ENCODE measurements at regions not wholly inside any gene's neighbourhood (a gene's known extent, or its start where the extent isn't known, plus 50 kb on each side); places are given as distances from the start of the nearest gene placed in this dataset.

DNA sequence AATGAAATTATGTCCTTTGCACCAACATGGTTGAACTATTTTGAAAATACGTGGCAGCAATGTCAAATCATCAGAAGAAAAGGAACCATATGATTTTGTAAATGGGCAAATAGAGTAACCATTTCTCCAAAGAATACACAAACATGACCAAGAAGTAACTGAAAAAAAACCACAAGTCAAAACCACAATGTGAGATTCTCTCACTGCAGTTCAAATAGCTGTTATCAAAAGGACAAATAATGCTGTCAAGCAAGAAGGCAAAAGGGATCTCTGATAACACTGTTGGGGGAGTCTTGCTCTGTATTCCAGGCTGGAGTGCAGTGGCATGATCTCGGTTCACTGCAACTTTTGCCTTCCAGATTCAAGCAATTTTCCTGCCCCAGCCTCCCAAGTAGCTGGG lies 170.7 kb upstream of the XIST start:
- no peak for DNase-seq (ENCODE audit: extremely low read depth, low read depth)
- TF ChIP-seq, protein P1, sequence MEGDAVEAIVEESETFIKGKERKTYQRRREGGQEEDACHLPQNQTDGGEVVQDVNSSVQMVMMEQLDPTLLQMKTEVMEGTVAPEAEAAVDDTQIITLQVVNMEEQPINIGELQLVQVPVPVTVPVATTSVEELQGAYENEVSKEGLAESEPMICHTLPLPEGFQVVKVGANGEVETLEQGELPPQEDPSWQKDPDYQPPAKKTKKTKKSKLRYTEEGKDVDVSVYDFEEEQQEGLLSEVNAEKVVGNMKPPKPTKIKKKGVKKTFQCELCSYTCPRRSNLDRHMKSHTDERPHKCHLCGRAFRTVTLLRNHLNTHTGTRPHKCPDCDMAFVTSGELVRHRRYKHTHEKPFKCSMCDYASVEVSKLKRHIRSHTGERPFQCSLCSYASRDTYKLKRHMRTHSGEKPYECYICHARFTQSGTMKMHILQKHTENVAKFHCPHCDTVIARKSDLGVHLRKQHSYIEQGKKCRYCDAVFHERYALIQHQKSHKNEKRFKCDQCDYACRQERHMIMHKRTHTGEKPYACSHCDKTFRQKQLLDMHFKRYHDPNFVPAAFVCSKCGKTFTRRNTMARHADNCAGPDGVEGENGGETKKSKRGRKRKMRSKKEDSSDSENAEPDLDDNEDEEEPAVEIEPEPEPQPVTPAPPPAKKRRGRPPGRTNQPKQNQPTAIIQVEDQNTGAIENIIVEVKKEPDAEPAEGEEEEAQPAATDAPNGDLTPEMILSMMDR (IDR thresholded peaks at IDR 0.05; ENCODE audit: low read depth, low read length), result no peak

DNA sequence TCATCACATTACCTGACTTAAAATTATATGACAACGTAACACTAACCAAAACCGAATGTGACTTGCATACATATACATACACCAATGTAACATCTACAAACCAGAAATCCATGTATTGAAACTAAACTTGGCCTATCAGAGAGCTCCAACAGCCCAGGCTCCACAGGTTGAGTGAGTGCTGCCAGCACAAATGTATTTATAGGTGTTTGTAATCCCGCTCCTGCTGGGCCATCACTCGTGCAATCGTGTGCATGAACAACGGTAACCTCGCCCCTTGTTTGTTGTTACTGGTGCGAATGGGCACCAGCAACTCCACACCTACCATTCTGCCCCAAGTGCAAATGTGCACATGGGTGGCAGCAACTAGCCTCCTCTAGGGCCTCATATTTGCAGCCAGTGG lies 165.7 kb upstream of the XIST start:
- TF ChIP-seq, protein P1 (IDR thresholded peaks at IDR 0.05; ENCODE audit: low read depth, low read length), result no peak
- DNase-seq (ENCODE audit: extremely low read depth, low read depth), result no peak

DNA sequence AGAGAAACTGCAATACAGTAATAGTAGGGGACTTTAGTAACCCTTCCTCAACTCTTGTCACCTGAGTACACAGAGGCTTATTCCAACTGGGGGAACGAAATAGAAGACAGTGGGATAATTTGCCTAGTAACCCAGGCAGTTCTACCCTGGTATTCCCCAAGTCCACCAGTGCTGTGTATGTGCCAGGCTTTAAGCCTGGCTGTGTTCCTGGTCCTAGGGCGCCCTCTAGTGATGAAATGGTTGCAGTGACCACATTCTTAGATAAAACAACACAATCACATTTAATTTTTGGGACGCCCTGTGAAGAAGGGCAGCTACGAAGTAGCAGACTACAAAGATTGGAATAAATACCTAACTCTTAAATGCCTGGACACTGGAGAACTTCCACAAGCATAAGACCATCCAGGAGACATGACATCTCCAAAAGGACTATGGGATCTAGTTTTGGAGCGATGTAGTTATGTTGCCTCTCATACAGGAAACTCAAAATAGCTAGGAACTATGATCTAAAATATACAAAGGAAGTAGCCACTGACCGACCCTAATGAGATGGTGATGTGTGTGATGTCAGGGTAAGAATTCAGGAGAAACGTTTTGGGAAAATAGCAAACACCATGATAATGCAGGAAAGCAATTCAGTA lies 163.0 kb upstream of the XIST start:
- TF ChIP-seq, protein P1 (IDR thresholded peaks at IDR 0.05; ENCODE audit: low read depth, low read length), result peak; percentile 82
- peak; percentile 40 for DNase-seq (ENCODE audit: extremely low read depth, low read depth)

DNA sequence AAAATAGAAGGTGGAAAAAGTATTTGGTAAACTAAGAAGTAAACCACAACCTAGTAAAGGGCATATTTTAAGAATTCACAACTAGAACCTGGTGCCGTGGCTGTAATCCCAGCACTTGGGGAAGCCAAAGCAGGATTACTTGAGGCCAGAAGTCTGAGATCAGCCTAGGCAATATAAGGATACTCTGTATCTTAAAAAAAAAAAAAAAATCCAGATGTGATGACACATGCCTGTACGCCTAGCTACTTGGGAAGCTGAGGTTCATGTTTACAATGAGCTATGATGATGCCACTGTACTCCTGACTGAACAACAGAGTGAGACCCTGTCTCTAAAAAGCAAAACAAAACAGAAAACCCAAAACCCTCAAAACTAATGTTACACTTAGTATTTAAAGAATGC lies 156.5 kb upstream of the XIST start:
- TF ChIP-seq, protein P1 (IDR thresholded peaks at IDR 0.05; ENCODE audit: low read depth, low read length), result no peak
- no peak for DNase-seq (ENCODE audit: extremely low read depth, low read depth)

DNA sequence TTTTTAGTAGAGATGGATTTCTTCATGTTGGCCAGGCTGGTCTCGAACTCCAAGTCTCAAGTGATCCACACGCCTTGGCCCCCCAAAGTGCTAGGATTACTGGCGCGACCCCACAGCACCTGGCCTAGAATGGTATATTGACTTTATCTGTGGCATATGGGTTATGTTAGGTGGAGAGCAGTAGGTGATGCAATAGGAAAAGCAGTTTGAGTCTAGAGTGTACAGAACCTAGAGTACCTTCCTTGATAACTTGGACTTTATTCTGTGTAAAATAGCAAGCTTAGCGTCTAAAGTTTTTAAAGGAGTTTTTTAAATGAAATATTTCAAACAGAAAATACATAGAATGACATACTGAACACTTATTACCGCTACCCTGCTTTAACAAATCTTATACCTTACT lies 139.5 kb upstream of the XIST start:
- no peak for DNase-seq (ENCODE audit: extremely low read depth, low read depth)
- TF ChIP-seq, protein P1 (IDR thresholded peaks at IDR 0.05; ENCODE audit: low read depth, low read length), result no peak

DNA sequence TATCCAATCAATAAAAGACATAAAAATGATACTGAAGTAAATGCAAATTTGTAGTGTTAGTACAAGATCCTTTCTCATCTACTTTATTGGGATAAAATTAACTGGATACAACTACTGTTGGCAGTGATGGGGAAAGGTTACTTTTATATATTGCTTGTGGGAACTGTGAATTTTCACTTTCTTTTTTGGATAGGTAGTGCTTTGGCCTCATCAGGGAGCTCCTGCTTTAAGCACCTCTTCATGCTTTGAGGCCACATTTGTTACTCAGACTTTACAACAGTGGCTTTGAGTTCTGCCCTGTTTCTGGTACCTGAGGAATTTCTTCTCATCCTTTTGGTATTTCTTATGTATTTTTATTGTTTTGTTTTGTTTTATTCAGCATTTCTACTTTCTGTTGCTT lies 134.7 kb upstream of the XIST start:
- TF ChIP-seq, protein P1 (IDR thresholded peaks at IDR 0.05; ENCODE audit: low read depth, low read length), result no peak

DNA sequence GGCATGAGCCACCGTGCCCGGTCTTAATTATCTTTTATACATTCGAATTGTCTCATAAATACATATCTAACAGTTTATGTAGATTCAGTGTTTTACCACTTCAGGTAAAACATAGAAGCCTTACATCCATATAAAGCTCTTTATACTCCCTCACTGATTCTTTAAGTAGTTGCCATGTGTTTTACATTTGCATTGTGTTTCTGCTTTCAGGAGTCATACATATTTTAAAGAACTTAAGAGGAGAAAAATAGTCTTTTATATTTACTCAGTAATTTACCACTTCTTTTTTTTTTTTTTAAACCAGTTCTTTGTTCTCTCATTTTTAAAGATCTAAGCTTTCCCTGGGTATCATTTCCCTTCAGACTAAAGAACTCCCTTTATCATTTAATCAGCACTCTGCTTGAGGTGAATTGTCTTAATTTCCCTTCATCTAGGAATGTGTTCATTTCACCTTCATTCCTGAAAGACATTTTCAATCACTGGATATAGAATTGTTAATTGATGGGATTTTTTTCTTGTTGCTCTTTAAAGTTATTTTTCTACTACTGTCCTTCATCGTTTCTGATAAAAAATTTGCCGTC lies 127.1 kb upstream of the XIST start:
- TF ChIP-seq, protein P1 (IDR thresholded peaks at IDR 0.05; ENCODE audit: low read depth, low read length), result no peak
- DNase-seq (ENCODE audit: extremely low read depth, low read depth), result no peak

More for the DNA sequence above, 134.7 kb upstream of the XIST start:
- no peak for DNase-seq (ENCODE audit: extremely low read depth, low read depth)

Measured in AG09319 (cell line).